ENCODE measurements at regions not wholly inside any gene's neighbourhood (a gene's known extent, or its start where the extent isn't known, plus 50 kb on each side); places are given as distances from the start of the nearest gene placed in this dataset.

- Mint-ChIP-seq H3K9me3 (peaks cover 19 to 25% of the 10 kb centered on the region in 2 donors), H3K27me3 (no peaks in the 10 kb centered on the region), H3K4me1 (no peaks in the 10 kb centered on the region), H3K27ac (no peak overlapping the region), H3K4me3 (no peak overlapping the region)
- no peak for ATAC-seq
- no peak for DNase-seq
These were observed 949.7 kb downstream of the HACE1 start for GRCh38 chr6:103910018-103910417.

GRCh38 chr6:103908898-103909297, 950.8 kb downstream of the HACE1 start:
- peaks cover 19 to 25% of the 10 kb centered on the region in 2 donors for H3K9me3 Mint-ChIP-seq
- no peaks in the 10 kb centered on the region for H3K4me1 Mint-ChIP-seq
- no peaks in the 10 kb centered on the region for H3K27me3 Mint-ChIP-seq
- H3K27ac Mint-ChIP-seq = no peak overlapping the region
- no peak overlapping the region for H3K4me3 Mint-ChIP-seq
- DNase-seq (no peak), ATAC-seq (no peak)

DNA sequence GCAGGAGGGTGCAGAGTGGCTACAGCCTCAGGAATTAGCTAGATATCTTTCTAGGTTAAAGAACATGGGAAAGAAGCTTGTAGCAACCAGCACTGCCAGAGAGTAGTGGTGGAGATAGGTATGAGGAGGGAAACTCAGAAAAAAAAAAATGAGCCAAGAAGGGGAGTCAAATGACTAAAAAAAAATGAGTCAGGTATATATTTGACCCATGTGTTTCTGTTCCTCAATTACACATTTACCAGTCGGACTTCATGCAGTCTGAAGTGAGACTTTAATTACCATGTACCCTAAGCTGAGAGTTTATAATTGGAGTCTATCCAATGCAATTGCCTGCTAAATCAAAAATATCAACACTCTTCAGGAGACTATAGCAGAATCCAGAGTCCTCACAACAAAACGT, 964.6 kb downstream of the HACE1 start:
- no peak for ATAC-seq
- Mint-ChIP-seq H3K27me3 (no peaks in the 10 kb centered on the region), H3K27ac (no peak overlapping the region), H3K9me3 (peaks cover 4 to 6% of the 10 kb centered on the region in 2 donors), H3K4me1 (no peaks in the 10 kb centered on the region), H3K4me3 (no peak overlapping the region)
- DNase-seq = no peak

DNA sequence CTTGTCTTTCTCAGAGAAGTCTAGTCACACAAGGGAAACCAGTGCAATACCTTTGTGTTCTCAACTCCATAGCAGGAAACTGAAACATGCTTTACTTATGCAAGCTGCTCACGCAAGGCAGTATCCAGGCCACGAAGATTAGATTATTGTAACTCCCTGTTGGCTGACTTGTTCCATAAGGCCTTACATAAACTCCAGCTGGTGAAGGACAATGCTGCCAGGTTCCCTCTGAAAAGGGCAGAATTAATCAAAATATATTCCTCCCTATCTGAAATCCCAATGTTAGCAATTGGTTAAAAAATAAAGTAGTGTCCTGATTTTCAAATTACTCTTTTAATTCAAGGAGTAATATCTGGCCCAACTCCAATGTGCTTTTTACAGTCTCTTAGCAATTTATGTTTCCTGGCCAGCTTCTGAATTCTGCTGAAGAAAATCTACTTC, 966.6 kb downstream of the HACE1 start:
- no peak for ATAC-seq
- peaks cover 4 to 13% of the 10 kb centered on the region in 2 donors for H3K9me3 Mint-ChIP-seq
- DNase-seq = no peak
- H3K4me3 Mint-ChIP-seq = no peak overlapping the region
- no peaks in the 10 kb centered on the region for H3K27me3 Mint-ChIP-seq
- no peaks in the 10 kb centered on the region for H3K4me1 Mint-ChIP-seq
- no peak overlapping the region for H3K27ac Mint-ChIP-seq

GRCh38 chr6:103886951-103887350, 972.8 kb downstream of the HACE1 start:
- H3K9me3 Mint-ChIP-seq = peaks cover 0 to 13% of the 10 kb centered on the region in 2 donors
- no peaks in the 10 kb centered on the region for H3K4me1 Mint-ChIP-seq
- H3K27me3 Mint-ChIP-seq = no peaks in the 10 kb centered on the region
- no peak overlapping the region for H3K4me3 Mint-ChIP-seq
- no peak for ATAC-seq
- no peak for DNase-seq
- H3K27ac Mint-ChIP-seq = no peak overlapping the region

DNA sequence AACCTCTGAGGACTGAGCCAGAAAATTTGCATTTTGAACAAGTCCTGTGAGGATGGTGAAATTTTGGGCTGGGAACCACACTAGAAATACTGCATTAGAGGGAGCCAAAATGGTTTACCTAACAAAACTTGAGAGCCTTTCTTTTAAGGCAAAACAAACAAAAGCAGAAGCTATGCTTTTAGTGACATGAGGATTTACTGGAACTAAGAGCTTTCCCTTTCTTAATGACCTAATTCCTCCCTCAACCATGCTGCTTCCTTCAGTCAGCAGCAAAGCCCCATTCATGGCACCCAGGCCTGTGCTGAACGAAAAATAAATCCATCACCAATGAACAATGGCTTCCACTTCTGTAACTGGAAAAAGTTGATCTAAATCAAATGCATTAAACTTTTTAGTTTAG, 974.3 kb downstream of the HACE1 start:
- H3K4me1 Mint-ChIP-seq = no peaks in the 10 kb centered on the region
- ATAC-seq = no peak
- H3K27me3 Mint-ChIP-seq = no peaks in the 10 kb centered on the region
- peaks cover 0 to 6% of the 10 kb centered on the region in 2 donors for H3K9me3 Mint-ChIP-seq
- no peak for DNase-seq
- H3K27ac Mint-ChIP-seq = no peak overlapping the region
- no peak overlapping the region for H3K4me3 Mint-ChIP-seq

DNA sequence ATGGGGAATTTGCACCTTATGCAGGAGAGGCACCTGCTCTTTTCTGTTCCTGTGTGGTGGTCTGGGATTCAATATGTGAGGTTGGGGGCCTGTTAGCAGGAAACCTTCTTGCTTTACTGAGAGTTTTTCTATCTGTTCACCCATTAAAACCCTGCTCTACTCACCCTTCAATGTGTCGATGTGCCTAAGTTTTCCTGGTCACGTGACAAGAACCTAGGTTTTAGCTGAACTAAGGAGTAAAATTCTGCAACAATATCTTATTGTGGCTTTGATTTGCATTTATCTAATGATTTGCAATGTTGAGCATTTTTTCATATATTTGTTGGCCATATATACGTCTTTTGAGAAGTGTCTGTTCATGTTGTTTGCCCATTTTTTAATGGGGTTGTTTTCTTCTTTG, 979.9 kb downstream of the HACE1 start:
- Mint-ChIP-seq H3K4me1 (no peaks in the 10 kb centered on the region), H3K4me3 (no peak overlapping the region), H3K9me3 (peaks cover 0 to 19% of the 10 kb centered on the region in 2 donors), H3K27ac (no peak overlapping the region), H3K27me3 (no peaks in the 10 kb centered on the region)
- DNase-seq = no peak
- ATAC-seq = no peak

DNA sequence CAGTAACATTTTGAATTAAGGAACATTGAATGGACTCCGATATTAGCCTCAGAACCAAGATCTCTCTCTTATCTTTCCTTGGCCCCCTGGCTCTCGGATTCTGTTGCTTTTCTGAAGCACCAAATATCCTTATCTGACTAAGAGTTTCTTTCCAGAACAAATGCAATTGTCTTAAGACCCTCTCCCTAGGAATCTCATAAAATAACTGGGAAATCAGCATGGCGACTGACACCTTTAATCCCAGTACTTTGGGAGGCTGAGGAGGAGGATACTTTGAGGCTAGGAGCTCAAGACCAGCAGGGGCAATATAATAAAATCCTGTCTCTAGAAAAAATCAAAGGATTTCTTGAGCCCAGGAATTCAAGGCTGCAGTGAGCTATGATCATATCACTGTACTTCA, 984.5 kb downstream of the HACE1 start:
- no peaks in the 10 kb centered on the region for H3K27me3 Mint-ChIP-seq
- H3K4me1 Mint-ChIP-seq = no peaks in the 10 kb centered on the region
- DNase-seq (no peak), ATAC-seq (no peak)
- H3K27ac Mint-ChIP-seq = no peak overlapping the region
- H3K9me3 Mint-ChIP-seq = peaks cover 0 to 25% of the 10 kb centered on the region in 2 donors
- H3K4me3 Mint-ChIP-seq = no peak overlapping the region

DNA sequence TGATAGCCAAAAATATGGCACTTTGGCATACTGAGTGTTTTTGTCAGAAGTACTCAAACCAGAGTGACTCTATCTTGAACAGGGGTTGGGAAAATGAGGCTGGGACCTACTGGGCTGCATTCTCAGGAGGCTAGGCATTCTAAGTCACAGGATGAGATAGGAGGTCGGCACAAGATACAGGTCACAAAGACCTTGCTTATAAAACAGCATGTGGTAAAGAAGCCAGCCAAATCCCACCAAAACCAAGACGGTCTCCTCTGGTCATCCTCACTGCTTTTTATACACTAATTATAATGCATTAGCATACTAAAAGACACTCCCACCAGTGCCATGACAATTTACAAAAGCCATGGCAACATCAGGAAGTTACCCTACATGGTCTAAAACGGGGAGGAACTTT, 985.1 kb downstream of the HACE1 start:
- ATAC-seq (no peak), DNase-seq (no peak)
- Mint-ChIP-seq H3K4me3 (no peak overlapping the region), H3K4me1 (no peaks in the 10 kb centered on the region), H3K27me3 (no peaks in the 10 kb centered on the region), H3K9me3 (peaks cover 0 to 23% of the 10 kb centered on the region in 2 donors), H3K27ac (no peak overlapping the region)

- ATAC-seq = no peak
- no peaks in the 10 kb centered on the region for H3K4me1 Mint-ChIP-seq
- H3K4me3 Mint-ChIP-seq = no peak overlapping the region
These were observed 987.0 kb downstream of the HACE1 start for GRCh38 chr6:103872678-103873077.

GRCh38 chr6:103872233-103872632, 987.5 kb downstream of the HACE1 start:
- Mint-ChIP-seq H3K27ac (no peak overlapping the region), H3K4me3 (no peak overlapping the region), H3K27me3 (no peaks in the 10 kb centered on the region), H3K4me1 (no peaks in the 10 kb centered on the region), H3K9me3 (peaks cover 4 to 13% of the 10 kb centered on the region in 2 donors)
- no peak for DNase-seq
- ATAC-seq = no peak

More at GRCh38 chr6:103872678-103873077, 987.0 kb downstream of the HACE1 start:
- DNase-seq = no peak
- H3K27ac Mint-ChIP-seq = no peak overlapping the region
- peaks cover 3 to 12% of the 10 kb centered on the region in 2 donors for H3K9me3 Mint-ChIP-seq
- no peaks in the 10 kb centered on the region for H3K27me3 Mint-ChIP-seq

- Mint-ChIP-seq H3K4me1 (no peaks in the 10 kb centered on the region), H3K27me3 (no peaks in the 10 kb centered on the region), H3K27ac (no peak overlapping the region), H3K9me3 (peaks cover 4 to 13% of the 10 kb centered on the region in 2 donors), H3K4me3 (no peak overlapping the region)
- ATAC-seq (no peak), DNase-seq (no peak)
These were observed 988.7 kb downstream of the HACE1 start for GRCh38 chr6:103870970-103871369.

- Mint-ChIP-seq H3K9me3 (no peaks in the 10 kb centered on the region), H3K27me3 (no peaks in the 10 kb centered on the region), H3K4me3 (no peak overlapping the region), H3K27ac (no peak overlapping the region), H3K4me1 (no peaks in the 10 kb centered on the region)
- ATAC-seq = no peak
- DNase-seq = no peak
These were observed 997.4 kb downstream of the HACE1 start for GRCh38 chr6:103862297-103862696.

DNA sequence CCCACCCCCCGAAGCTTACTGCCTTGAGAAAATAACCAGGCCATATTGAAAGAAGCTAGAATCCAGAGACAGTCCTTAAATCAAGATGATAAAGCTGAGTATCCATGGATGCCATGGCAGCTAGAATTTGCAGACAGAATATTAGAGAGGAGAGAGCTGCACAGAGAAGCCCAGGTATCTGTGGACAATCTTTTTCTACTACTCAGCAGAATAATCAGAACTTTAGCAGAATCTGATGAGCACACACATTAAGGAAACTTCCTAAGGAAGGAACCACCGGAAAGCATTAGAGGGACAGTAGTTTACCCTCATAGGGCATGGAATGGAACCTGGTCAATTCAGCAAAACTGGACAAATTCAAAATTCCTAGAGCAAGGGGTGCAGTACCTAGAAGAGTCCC, 1001.7 kb downstream of the HACE1 start:
- H3K9me3 Mint-ChIP-seq = peaks cover 0 to 8% of the 10 kb centered on the region in 2 donors
- H3K27me3 Mint-ChIP-seq = no peaks in the 10 kb centered on the region
- no peaks in the 10 kb centered on the region for H3K4me1 Mint-ChIP-seq
- H3K4me3 Mint-ChIP-seq = no peak overlapping the region
- H3K27ac Mint-ChIP-seq = no peak overlapping the region
- no peak for DNase-seq
- no peak for ATAC-seq

- Mint-ChIP-seq H3K27me3 (no peaks in the 10 kb centered on the region), H3K9me3 (peaks cover 0 to 8% of the 10 kb centered on the region in 2 donors), H3K27ac (no peak overlapping the region), H3K4me1 (no peaks in the 10 kb centered on the region), H3K4me3 (no peak overlapping the region)
- DNase-seq (no peak), ATAC-seq (no peak)
These were observed 1004.0 kb downstream of the HACE1 start for GRCh38 chr6:103855750-103856149.

DNA sequence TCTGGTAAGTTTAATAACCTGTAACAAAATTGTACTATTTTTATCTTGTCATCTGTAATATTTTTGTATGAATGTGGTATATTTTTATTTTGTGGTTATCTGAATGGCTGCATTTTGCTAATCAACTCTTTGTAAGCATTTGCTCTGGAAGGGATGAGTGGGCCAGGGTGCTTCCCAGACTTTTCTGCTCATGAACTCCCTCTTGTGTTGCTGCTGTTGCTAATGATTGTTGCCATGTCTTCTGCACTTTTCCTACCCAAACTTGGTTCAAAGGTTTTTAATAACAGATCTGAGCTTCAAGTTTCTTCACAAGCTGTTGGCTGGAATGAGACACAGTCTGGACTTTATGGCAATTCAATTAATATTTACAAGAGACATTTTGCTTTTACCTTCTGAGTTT, 1005.7 kb downstream of the HACE1 start:
- H3K4me1 Mint-ChIP-seq = no peaks in the 10 kb centered on the region

DNA sequence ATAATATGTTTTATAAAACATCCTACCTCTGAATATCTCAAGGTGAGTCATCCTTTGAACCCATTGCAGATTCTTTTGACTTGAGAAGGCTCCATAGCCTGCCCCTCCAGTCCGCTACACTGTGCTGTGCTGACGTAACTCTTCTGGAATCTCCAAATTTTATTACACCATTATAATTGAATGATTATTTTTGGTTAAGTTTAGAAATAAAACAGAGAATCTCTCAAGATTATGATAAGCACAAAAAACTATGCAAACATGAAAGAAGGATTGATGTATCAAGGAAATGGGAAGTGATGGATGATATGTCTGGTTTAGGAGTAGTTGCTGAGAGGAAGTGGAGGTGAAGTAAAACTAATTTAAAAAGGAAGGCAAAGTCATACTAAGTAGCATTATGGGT, 1021.3 kb downstream of the HACE1 start:
- H3K4me3 Mint-ChIP-seq = no peak overlapping the region
- H3K27ac Mint-ChIP-seq = no peak overlapping the region
- no peaks in the 10 kb centered on the region for H3K27me3 Mint-ChIP-seq
- no peaks in the 10 kb centered on the region for H3K4me1 Mint-ChIP-seq
- H3K9me3 Mint-ChIP-seq = no peaks in the 10 kb centered on the region
- no peak for ATAC-seq
- DNase-seq = no peak

More for the DNA sequence above, 1005.7 kb downstream of the HACE1 start:
- Mint-ChIP-seq H3K9me3 (peaks cover 0 to 8% of the 10 kb centered on the region in 2 donors), H3K27ac (no peak overlapping the region), H3K27me3 (no peaks in the 10 kb centered on the region), H3K4me3 (no peak overlapping the region)
- no peak for DNase-seq
- ATAC-seq = no peak

All from stimulated activated naive CD8-positive, alpha-beta T cell treated with anti-CD3 and anti-CD28 coated beads, Interleukin-15, amount 100 ng/mL, for 72 hours (primary cell).